ENCODE measurements at regions not wholly inside any gene's neighbourhood (a gene's known extent, or its start where the extent isn't known, plus 50 kb on each side); places are given as distances from the start of the nearest gene placed in this dataset.

GRCh38 chr15:79540551-79540950 lies 108.4 kb downstream of the MINAR1 start:
- TF ChIP-seq CTCF (IDR thresholded peaks at IDR 0.05) (peak in 1 of 3 experiments; percentile 16), POLR2A (IDR thresholded peaks at IDR 0.05) (no peak)
